Adrenal gland (tissue), 5 donors: ENCODE measurements at regions not wholly inside any gene's neighbourhood (a gene's known extent, or its start where the extent isn't known, plus 50 kb on each side); places are given as distances from the start of the nearest gene placed in this dataset.

Experiments used
- POLR2A ChIP-seq, 2 donors: fragments of 450-650 bp; IDR thresholded peaks; one replicate each; pipeline ENCODE4 v1.6.1; 2017; ENCODE audit warnings: antibody characterized with exemption in 2 of 2, mild to moderate bottlenecking in 2 of 2, moderate library complexity in 1 of 2
- TF ChIP-seq, protein P1 (sequence below), 6 experiments: fragments of 450-650 bp in 4 of 6; fragments of 200-600 bp in 2 of 6; sonication (generic) in 1 of 6; IDR thresholded peaks; 1 replicate in 5 of 6; 2 replicates in 1 of 6; pipeline versions ENCODE4 v1.5.1 to v1.8.0; 2016 to 2021; ENCODE audit warnings: antibody characterized with exemption in 6 of 6, mild to moderate bottlenecking in 2 of 6, moderate library complexity in 1 of 6
- donor health status: DM: no; HTN: no; CAD: no.

DNA sequence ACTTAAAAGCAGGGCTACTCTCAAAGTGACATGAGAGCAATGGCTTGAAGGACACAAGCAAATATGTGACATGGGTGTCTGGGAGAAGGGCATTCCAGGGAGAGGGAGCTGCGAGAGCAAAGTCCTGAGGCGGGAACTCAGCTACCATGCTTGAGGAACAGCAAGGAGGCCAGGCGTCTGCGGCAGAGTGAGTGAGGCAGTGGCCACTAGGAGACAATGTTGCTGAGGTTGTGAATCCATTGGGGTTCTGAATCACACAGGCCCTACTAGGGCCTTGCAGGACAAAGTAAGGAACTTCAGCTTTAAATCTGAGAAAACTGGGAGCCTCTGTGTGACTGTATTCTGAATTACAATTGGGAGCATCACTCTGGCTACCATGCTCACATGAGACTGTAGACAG lies 94.1 kb upstream of the PRICKLE2 start:
- TF ChIP-seq, protein P1, sequence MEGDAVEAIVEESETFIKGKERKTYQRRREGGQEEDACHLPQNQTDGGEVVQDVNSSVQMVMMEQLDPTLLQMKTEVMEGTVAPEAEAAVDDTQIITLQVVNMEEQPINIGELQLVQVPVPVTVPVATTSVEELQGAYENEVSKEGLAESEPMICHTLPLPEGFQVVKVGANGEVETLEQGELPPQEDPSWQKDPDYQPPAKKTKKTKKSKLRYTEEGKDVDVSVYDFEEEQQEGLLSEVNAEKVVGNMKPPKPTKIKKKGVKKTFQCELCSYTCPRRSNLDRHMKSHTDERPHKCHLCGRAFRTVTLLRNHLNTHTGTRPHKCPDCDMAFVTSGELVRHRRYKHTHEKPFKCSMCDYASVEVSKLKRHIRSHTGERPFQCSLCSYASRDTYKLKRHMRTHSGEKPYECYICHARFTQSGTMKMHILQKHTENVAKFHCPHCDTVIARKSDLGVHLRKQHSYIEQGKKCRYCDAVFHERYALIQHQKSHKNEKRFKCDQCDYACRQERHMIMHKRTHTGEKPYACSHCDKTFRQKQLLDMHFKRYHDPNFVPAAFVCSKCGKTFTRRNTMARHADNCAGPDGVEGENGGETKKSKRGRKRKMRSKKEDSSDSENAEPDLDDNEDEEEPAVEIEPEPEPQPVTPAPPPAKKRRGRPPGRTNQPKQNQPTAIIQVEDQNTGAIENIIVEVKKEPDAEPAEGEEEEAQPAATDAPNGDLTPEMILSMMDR (IDR thresholded peaks at IDR 0.05): no peak
- no peak for TF ChIP-seq POLR2A (IDR thresholded peaks at IDR 0.05)
